ENCODE measurements at regions not wholly inside any gene's neighbourhood (a gene's known extent, or its start where the extent isn't known, plus 50 kb on each side); places are given as distances from the start of the nearest gene placed in this dataset.
"Not testable (repeated sequence)": the region's sequence is repeated elsewhere in the genome, so short reads cannot be mapped to it uniquely, and the experiment has no call there.

GRCh38 chr2:191476901-191477300 is 201.0 kb upstream of the NABP1 start:
- no peak for DNase-seq

GRCh38 chr2:191478799-191479679 is 198.9 kb upstream of the NABP1 start:
- DNase-seq, result peak; percentile 57

- DNase-seq, result no peak
These were observed 198.3 kb upstream of the NABP1 start for GRCh38 chr2:191479680-191480023.

- DNase-seq, result no peak
These were observed 196.4 kb upstream of the NABP1 start for GRCh38 chr2:191481305-191482070.

- no peak for DNase-seq
These were observed 194.8 kb upstream of the NABP1 start for GRCh38 chr2:191483117-191483516.

GRCh38 chr2:191486584-191487320 is 191.2 kb upstream of the NABP1 start:
- no peak for DNase-seq

- no peak for DNase-seq
These were observed 189.8 kb upstream of the NABP1 start for GRCh38 chr2:191488135-191488534.

- no peak for DNase-seq
These were observed 188.8 kb upstream of the NABP1 start for GRCh38 chr2:191489177-191489576.

- no peak for DNase-seq
These were observed 181.1 kb upstream of the NABP1 start for GRCh38 chr2:191496838-191497237.

- no peak for DNase-seq
These were observed 180.1 kb upstream of the NABP1 start for GRCh38 chr2:191497822-191498221.

- no peak for DNase-seq
These were observed 178.9 kb upstream of the NABP1 start for GRCh38 chr2:191499050-191499449.

- DNase-seq, result no peak
These were observed 177.9 kb upstream of the NABP1 start for GRCh38 chr2:191499874-191500565.

GRCh38 chr2:191500566-191500883 is 177.4 kb upstream of the NABP1 start:
- no peak for DNase-seq

GRCh38 chr2:191500884-191501560 is 176.9 kb upstream of the NABP1 start:
- no peak for DNase-seq

- peak; percentile 27 for DNase-seq
These were observed 176.3 kb upstream of the NABP1 start for GRCh38 chr2:191501561-191502168.

GRCh38 chr2:191506515-191506914 is 171.4 kb upstream of the NABP1 start:
- DNase-seq, result no peak

- not testable (repeated sequence) for DNase-seq
These were observed 170.6 kb upstream of the NABP1 start for GRCh38 chr2:191507252-191507853.

- DNase-seq, result no peak
These were observed 169.2 kb upstream of the NABP1 start for GRCh38 chr2:191508738-191509137.

GRCh38 chr2:191512216-191512835 is 165.6 kb upstream of the NABP1 start:
- DNase-seq, result no peak

- DNase-seq, result no peak
These were observed 165.1 kb upstream of the NABP1 start for GRCh38 chr2:191512874-191513273.

- DNase-seq, result no peak
These were observed 163.3 kb upstream of the NABP1 start for GRCh38 chr2:191514613-191515012.
